GM12892 (cell line): ENCODE measurements at regions not wholly inside any gene's neighbourhood (a gene's known extent, or its start where the extent isn't known, plus 50 kb on each side); places are given as distances from the start of the nearest gene placed in this dataset.

Experiments
- POLR2A ChIP-seq: IDR thresholded peaks from 2 replicates; pipeline ENCODE4 v1.6.1; 2011; ENCODE audit warnings: low read depth, low read length, control low read depth
- POLR2AphosphoS5 ChIP-seq: IDR thresholded peaks from 2 replicates; pipeline ENCODE4 v1.6.1; 2011; ENCODE audit warnings: low read depth, low read length, control low read depth
- TAF1 ChIP-seq: IDR thresholded peaks from 2 replicates; pipeline ENCODE4 v1.6.1; 2011; ENCODE audit warnings: low read depth, mild to moderate bottlenecking, control low read depth, low read length, borderline replicate concordance

GRCh38 chr22:27295605-27296004, 506.0 kb downstream of the MN1 start:
- TF ChIP-seq POLR2A (no peak), TAF1 (no peak), POLR2AphosphoS5 (no peak)
